Gastroesophageal sphincter (tissue), 4 donors: ENCODE measurements at regions not wholly inside any gene's neighbourhood (a gene's known extent, or its start where the extent isn't known, plus 50 kb on each side); places are given as distances from the start of the nearest gene placed in this dataset.

ENCODE experiments used
- ATAC-seq: fragments of 150-250 bp; one replicate; pipeline ENCODE4 v1.9.1; 2016; ENCODE audit warnings: mild to moderate bottlenecking, moderate library complexity
- H3K27ac ChIP-seq, 4 donors: fragments of 200-600 bp; sonication (generic) in 3 of 4; 1 replicate in 3 of 4; 2 replicates in 1 of 4; pipeline ENCODE4 v1.5.1; 2016 to 2019
- H3K27me3 ChIP-seq: fragments of 200-600 bp; sonication (generic); one replicate; pipeline ENCODE4 v1.5.1; 2019
- H3K36me3 ChIP-seq, 2 donors: fragments of 200-600 bp; sonication (generic); one replicate each; pipeline ENCODE4 v1.5.1; 2019; ENCODE audit warnings: control low read depth in 1 of 2
- H3K4me1 ChIP-seq, 3 donors: fragments of 200-600 bp; sonication (generic); 1 replicate in 2 of 3; 2 replicates in 1 of 3; pipeline ENCODE4 v1.5.1; 2016 to 2019; ENCODE audit warnings: control low read depth in 2 of 3
- H3K4me3 ChIP-seq, 2 donors: fragments of 200-600 bp; sonication (generic); one replicate each; pipeline ENCODE4 v1.5.1; 2019; ENCODE audit warnings: mild to moderate bottlenecking in 1 of 2, moderate library complexity in 1 of 2
- H3K9me3 ChIP-seq, 3 donors: fragments of 200-600 bp; sonication (generic); one replicate each; pipeline ENCODE4 v1.5.1; 2017 to 2019; ENCODE audit warnings: control low read depth in 2 of 3
- CTCF ChIP-seq, 4 experiments: fragments of 200-600 bp in 2 of 4; fragments of 450-650 bp in 2 of 4; sonication (generic) in 1 of 4; IDR thresholded peaks; one replicate each; pipeline ENCODE4 v1.5.1; 2017 to 2019; ENCODE audit warnings: antibody characterized with exemption in 4 of 4, mild to moderate bottlenecking in 2 of 4, moderate library complexity in 2 of 4
- EP300 ChIP-seq: sonication (generic); formaldehyde crosslinking; IDR thresholded peaks from one replicate; pipeline ENCODE4 v1.6.1; 2017; ENCODE audit warnings: antibody characterized with exemption, mild to moderate bottlenecking
- POLR2A ChIP-seq, 2 donors: fragments of 450-650 bp; IDR thresholded peaks; one replicate each; pipeline ENCODE4 v1.6.1; 2017; ENCODE audit warnings: antibody characterized with exemption in 2 of 2, mild to moderate bottlenecking in 2 of 2, moderate library complexity in 1 of 2
- POLR2AphosphoS5 ChIP-seq: sonication (generic); formaldehyde crosslinking; IDR thresholded peaks from one replicate; pipeline ENCODE4 v1.6.1; 2017; ENCODE audit warnings: antibody characterized with exemption
- WGBS, 2 donors: methylation state at CpG; one replicate each; pipeline ENCODE4 v1.1.5; 2018; ENCODE audit warnings: low coverage in 1 of 2; 5-methylcytosine and 5-hydroxymethylcytosine counted together

DNA sequence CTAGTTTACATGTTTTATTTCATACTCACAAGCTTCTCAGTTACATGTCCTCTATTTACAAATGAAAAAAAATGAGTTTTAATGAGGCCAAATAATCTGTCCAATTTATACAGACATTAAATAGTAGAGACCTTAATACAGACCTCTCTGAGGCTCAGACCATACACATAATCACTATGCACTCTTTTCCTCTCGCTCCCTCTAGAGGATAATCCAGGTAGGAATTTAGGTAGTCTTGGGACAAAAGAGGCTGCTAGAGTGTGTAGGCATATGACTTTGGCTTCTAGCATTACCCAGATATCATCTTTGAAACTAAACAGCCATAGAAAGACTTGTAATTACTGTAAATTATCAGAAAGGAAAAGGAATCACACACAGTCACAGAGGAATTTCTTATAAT, 444.7 kb downstream of the HINT1 start:
- Histone ChIP-seq H3K27me3 (no peaks in the 10 kb centered on the region), H3K27ac (no peak overlapping the region), H3K4me1 (no peaks in the 10 kb centered on the region), H3K9me3 (no peaks in the 10 kb centered on the region), H3K36me3 (no peaks in the 10 kb centered on the region), H3K4me3 (no peak overlapping the region)
- TF ChIP-seq CTCF (IDR thresholded peaks at IDR 0.05) (no peak), POLR2A (IDR thresholded peaks at IDR 0.05) (no peak), EP300 (no peak), POLR2AphosphoS5 (no peak)
- ATAC-seq = no peak
- 0 to 24% methylated on average over 1 of the region's 1 CpG for WGBS, 2 donors

DNA sequence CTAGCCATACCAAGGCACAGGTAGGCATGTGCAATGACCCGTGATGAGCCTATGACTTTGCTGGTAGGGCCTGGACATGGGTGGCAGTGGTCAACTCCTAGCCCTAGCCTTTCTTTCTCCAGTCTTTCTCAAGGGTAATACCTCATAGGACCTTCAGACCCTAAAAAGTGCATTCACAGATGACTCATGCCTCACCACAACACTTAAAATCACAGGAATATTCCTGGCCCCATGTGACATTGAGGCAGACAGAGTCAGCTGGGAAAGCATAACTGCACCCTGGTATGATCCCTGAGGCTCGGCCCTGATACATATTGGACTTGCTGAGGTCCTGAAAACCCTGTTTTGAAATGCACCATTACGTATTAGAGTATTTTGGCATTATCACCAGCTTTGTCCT, 449.5 kb downstream of the HINT1 start:
- TF ChIP-seq POLR2AphosphoS5 (no peak), EP300 (no peak), CTCF (IDR thresholded peaks at IDR 0.05) (no peak), POLR2A (IDR thresholded peaks at IDR 0.05) (no peak)
- peaks cover 4% of the 10 kb centered on the region for H3K27me3 ChIP-seq
- H3K27ac ChIP-seq = no peak overlapping the region
- H3K9me3 ChIP-seq = no peaks in the 10 kb centered on the region
- ATAC-seq = no peak
- no peaks in the 10 kb centered on the region for H3K36me3 ChIP-seq
- 94 to 100% methylated on average over 2 to 3 of the region's 3 CpGs for WGBS, 2 donors
- no peaks in the 10 kb centered on the region for H3K4me1 ChIP-seq
- H3K4me3 ChIP-seq = no peak overlapping the region

DNA sequence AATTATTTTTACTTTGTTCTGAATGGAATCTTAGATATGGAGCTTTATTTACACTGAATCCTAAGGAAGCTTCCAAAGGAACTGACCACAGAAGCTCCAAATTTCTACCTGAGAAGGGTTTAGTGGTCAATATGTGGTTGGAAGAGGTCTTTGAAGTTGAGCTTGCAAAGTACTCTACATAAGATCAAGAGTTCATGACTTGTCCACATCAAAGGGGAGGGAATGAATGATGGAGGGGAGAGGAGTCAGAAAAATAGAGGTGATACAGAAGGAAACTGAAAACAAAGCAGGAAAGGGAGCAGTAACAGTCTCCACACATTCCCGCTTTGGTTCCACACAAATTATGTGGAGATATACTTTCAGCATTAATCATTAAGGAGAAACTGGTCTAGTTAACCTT, 450.9 kb downstream of the HINT1 start:
- no peak overlapping the region for H3K27ac ChIP-seq
- TF ChIP-seq POLR2AphosphoS5 (no peak), CTCF (IDR thresholded peaks at IDR 0.05) (no peak), EP300 (no peak), POLR2A (IDR thresholded peaks at IDR 0.05) (no peak)
- H3K9me3 ChIP-seq = no peaks in the 10 kb centered on the region
- no peaks in the 10 kb centered on the region for H3K36me3 ChIP-seq
- H3K4me1 ChIP-seq = no peaks in the 10 kb centered on the region
- peaks cover 4% of the 10 kb centered on the region for H3K27me3 ChIP-seq
- ATAC-seq = no peak
- no peak overlapping the region for H3K4me3 ChIP-seq
- WGBS, 2 donors = 92% methylated on average over 1 of the region's 1 CpG; no CpG with 5 or more reads in 1 of the 2 donors

DNA sequence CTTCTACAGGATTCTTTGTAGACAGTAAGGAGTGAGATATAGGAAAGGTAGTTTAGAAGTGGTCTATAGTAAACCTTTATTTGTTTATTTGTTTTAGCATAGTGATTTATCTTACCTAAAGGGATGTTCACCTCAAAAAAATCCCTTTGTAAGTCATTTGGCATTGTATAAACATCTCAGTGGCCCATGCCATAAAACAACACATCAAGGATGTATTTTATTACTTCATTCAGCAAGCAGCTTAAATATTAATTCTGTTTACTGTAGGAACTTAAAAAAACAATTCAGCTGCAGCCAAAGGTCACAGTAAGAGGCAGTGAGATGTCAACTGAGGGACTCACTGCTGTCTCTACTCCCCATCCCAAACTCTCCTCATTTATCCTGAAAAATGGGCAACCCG, 452.7 kb downstream of the HINT1 start:
- 78 to 82% methylated on average over 1 of the region's 1 CpG for WGBS, 2 donors

More for the DNA sequence above, 452.7 kb downstream of the HINT1 start:
- no peak for TF ChIP-seq EP300
- TF ChIP-seq POLR2AphosphoS5 = no peak
- TF ChIP-seq POLR2A (IDR thresholded peaks at IDR 0.05) = no peak
- TF ChIP-seq CTCF (IDR thresholded peaks at IDR 0.05) = no peak
- no peaks in the 10 kb centered on the region for H3K9me3 ChIP-seq
- H3K36me3 ChIP-seq = no peaks in the 10 kb centered on the region
- no peak for ATAC-seq
- H3K27ac ChIP-seq = no peak overlapping the region
- H3K4me1 ChIP-seq = no peaks in the 10 kb centered on the region
- H3K27me3 ChIP-seq = peaks cover 4% of the 10 kb centered on the region
- no peak overlapping the region for H3K4me3 ChIP-seq
